ENCODE measurements at regions not wholly inside any gene's neighbourhood (a gene's known extent, or its start where the extent isn't known, plus 50 kb on each side); places are given as distances from the start of the nearest gene placed in this dataset.

- no peaks in the 10 kb centered on the region for H3K9me3 ChIP-seq (replicated peaks)
- no peak for DNase-seq
- intact Hi-C loops (cut with micrococcal nuclease) = no loop called here
- H3K36me3 ChIP-seq = no peaks in the 10 kb centered on the region
- no peak overlapping the region for H3K4me3 ChIP-seq
- no peaks in the 10 kb centered on the region for H3K27me3 ChIP-seq (ENCODE audit: low read depth)
- no peak for TF ChIP-seq CTCF (IDR thresholded peaks at IDR 0.05; ENCODE audit: borderline replicate concordance)
- H3K27ac ChIP-seq (replicated peaks) = no peak overlapping the region
- H3K4me1 ChIP-seq = peaks cover 25% of the 10 kb centered on the region
Observed at GRCh38 chr3:177469216-177469615, 271.9 kb upstream of the TBL1XR1 start.

- no peak for DNase-seq
- Histone ChIP-seq H3K4me1 (peaks cover 13% of the 10 kb centered on the region), H3K27ac (replicated peaks) (no peak overlapping the region), H3K4me3 (no peak overlapping the region), H3K36me3 (no peaks in the 10 kb centered on the region), H3K9me3 (replicated peaks) (no peaks in the 10 kb centered on the region), H3K27me3 (ENCODE audit: low read depth) (no peaks in the 10 kb centered on the region)
- intact Hi-C loops (cut with micrococcal nuclease) = no loop called here
- no peak for TF ChIP-seq CTCF (IDR thresholded peaks at IDR 0.05; ENCODE audit: borderline replicate concordance)
Observed at GRCh38 chr3:177470197-177470941, 273.1 kb upstream of the TBL1XR1 start.

- TF ChIP-seq CTCF (IDR thresholded peaks at IDR 0.05; ENCODE audit: borderline replicate concordance) = no peak
- intact Hi-C loops (cut with micrococcal nuclease) = no loop called here
- no peak overlapping the region for H3K4me3 ChIP-seq
- no peak overlapping the region for H3K27ac ChIP-seq (replicated peaks)
- no peaks in the 10 kb centered on the region for H3K9me3 ChIP-seq (replicated peaks)
- no peak for DNase-seq
- H3K36me3 ChIP-seq = no peaks in the 10 kb centered on the region
- no peaks in the 10 kb centered on the region for H3K27me3 ChIP-seq (ENCODE audit: low read depth)
- H3K4me1 ChIP-seq = peaks cover 7% of the 10 kb centered on the region
Observed at GRCh38 chr3:177471733-177472480, 274.6 kb upstream of the TBL1XR1 start.

GRCh38 chr3:177473184-177473583 is 275.9 kb upstream of the TBL1XR1 start:
- H3K4me3 ChIP-seq = no peak overlapping the region
- no peaks in the 10 kb centered on the region for H3K9me3 ChIP-seq (replicated peaks)
- peaks cover 10% of the 10 kb centered on the region for H3K4me1 ChIP-seq
- no peaks in the 10 kb centered on the region for H3K36me3 ChIP-seq
- TF ChIP-seq CTCF (IDR thresholded peaks at IDR 0.05; ENCODE audit: borderline replicate concordance) = no peak
- DNase-seq = no peak
- H3K27ac ChIP-seq (replicated peaks) = no peak overlapping the region
- H3K27me3 ChIP-seq (ENCODE audit: low read depth) = no peaks in the 10 kb centered on the region
- intact Hi-C loops (cut with micrococcal nuclease) = no loop called here

GRCh38 chr3:177473903-177474302 is 276.6 kb upstream of the TBL1XR1 start:
- H3K27ac ChIP-seq (replicated peaks) = no peak overlapping the region
- peaks cover 12% of the 10 kb centered on the region for H3K4me1 ChIP-seq
- no peak for TF ChIP-seq CTCF (IDR thresholded peaks at IDR 0.05; ENCODE audit: borderline replicate concordance)
- no peaks in the 10 kb centered on the region for H3K36me3 ChIP-seq
- H3K4me3 ChIP-seq = no peak overlapping the region
- intact Hi-C loops (cut with micrococcal nuclease) = no loop called here
- no peak for DNase-seq
- H3K27me3 ChIP-seq (ENCODE audit: low read depth) = no peaks in the 10 kb centered on the region
- no peaks in the 10 kb centered on the region for H3K9me3 ChIP-seq (replicated peaks)

Data from left ventricle myocardium inferior (tissue), 1 donor.